Duodenal mucosa (tissue), 2 donors: ENCODE measurements at regions not wholly inside any gene's neighbourhood (a gene's known extent, or its start where the extent isn't known, plus 50 kb on each side); places are given as distances from the start of the nearest gene placed in this dataset.

Source experiments
- H3K27ac ChIP-seq: one replicate; pipeline ENCODE4 v1.7.0; 2013; ENCODE audit warnings: low read depth, low read length
- H3K27me3 ChIP-seq, 2 donors: one replicate each; pipeline ENCODE4 v1.7.0; 2013; ENCODE audit warnings: low read length in 2 of 2, control low read depth in 1 of 2; ENCODE audit not compliant: insufficient read depth in 2 of 2, control insufficient read depth in 1 of 2
- H3K36me3 ChIP-seq, 2 donors: one replicate each; pipeline ENCODE4 v1.7.0; 2013; ENCODE audit warnings: low read length in 2 of 2, control low read depth in 1 of 2; ENCODE audit not compliant: insufficient read depth in 2 of 2, control insufficient read depth in 1 of 2
- H3K4me1 ChIP-seq, 2 donors: one replicate each; pipeline ENCODE4 v1.7.0; 2013; ENCODE audit warnings: low read length in 2 of 2, control low read depth in 1 of 2; ENCODE audit not compliant: insufficient read depth in 2 of 2, control insufficient read depth in 1 of 2
- H3K4me3 ChIP-seq, 2 donors: one replicate each; pipeline ENCODE4 v1.7.0; 2013; ENCODE audit warnings: low read length in 2 of 2, low read depth in 1 of 2
- H3K9ac ChIP-seq, 2 donors: one replicate each; pipeline ENCODE4 v1.7.0; 2013; ENCODE audit warnings: low read length in 2 of 2, low read depth in 1 of 2
- H3K9me3 ChIP-seq, 2 donors: one replicate each; pipeline ENCODE4 v1.7.0; 2013; ENCODE audit warnings: low read length in 2 of 2, control low read depth in 1 of 2; ENCODE audit not compliant: control insufficient read depth in 1 of 2

DNA sequence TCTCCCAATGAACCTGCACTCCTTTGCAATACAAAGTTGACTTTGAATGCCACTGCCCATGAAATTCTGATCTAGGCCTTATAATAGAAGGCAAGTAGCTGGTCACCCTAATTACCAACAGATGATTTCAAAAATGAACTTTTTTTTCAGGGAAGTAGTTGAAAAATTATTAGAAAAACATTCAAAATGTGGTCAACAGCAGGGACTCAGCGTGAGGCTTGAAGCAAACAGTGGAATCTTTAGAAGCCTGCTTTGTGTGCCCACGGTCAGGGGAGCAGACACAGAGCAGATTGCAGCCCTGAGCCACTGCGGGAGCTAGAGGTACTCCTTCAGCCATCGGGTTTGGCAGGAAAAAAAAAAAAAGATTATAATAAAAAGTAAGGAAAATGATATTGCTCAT lies 87.1 kb upstream of the HEY2 start:
- Histone ChIP-seq H3K27me3 (peaks cover 0 to 2% of the 10 kb centered on the region in 2 donors), H3K4me3 (no peak overlapping the region), H3K36me3 (no peaks in the 10 kb centered on the region), H3K9ac (no peak overlapping the region), H3K9me3 (no peaks in the 10 kb centered on the region), H3K4me1 (no peaks in the 10 kb centered on the region), H3K27ac (no peak overlapping the region)

DNA sequence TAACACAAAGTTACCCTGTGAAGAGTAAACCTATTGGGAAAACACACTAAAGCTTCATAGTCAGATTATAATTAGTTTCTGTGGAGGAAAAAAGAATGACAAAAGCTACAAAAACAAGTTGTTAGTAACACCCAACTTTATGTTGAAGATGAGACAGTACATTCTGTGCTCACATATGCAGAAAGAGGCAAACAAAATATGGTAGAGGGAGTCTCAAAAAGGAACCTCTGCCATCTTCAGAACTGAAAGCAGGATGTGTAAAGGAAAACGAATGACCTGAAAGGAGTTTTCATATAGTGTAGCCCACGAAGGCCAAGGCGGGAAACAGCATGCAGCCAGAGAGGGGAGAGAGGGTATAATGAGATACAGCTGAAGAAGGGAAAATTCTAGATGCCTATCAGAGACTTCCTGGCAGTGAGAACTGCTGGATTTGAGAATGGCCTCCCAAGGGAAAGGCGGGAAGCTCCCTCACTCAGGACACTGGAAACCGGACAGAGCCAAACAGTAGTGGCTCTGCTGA lies 84.1 kb upstream of the HEY2 start:
- Histone ChIP-seq H3K9me3 (no peaks in the 10 kb centered on the region), H3K27me3 (no peaks in the 10 kb centered on the region), H3K4me3 (no peak overlapping the region), H3K9ac (no peak overlapping the region), H3K27ac (no peak overlapping the region), H3K4me1 (no peaks in the 10 kb centered on the region), H3K36me3 (no peaks in the 10 kb centered on the region)

DNA sequence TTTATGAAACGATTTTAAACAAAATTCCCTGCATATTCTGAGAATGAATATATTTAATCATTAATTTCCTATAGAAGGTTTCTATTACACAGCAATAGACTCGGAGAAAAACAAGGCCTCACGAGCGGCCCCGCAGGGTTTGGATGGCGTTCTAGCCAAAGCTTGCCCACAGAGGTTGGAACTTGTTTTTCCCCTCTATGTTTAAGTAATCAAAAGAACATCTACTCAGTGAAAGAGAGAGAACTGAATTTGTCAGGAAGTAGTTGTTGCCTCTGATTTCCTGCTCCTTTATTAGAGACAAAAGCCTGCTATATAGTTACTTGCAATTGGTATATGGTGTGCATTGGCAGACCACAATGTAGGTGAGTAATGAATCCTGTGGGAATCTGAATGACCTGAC lies 82.1 kb upstream of the HEY2 start:
- Histone ChIP-seq H3K27me3 (no peaks in the 10 kb centered on the region), H3K4me1 (no peaks in the 10 kb centered on the region), H3K36me3 (no peaks in the 10 kb centered on the region), H3K27ac (no peak overlapping the region), H3K4me3 (no peak overlapping the region), H3K9ac (no peak overlapping the region), H3K9me3 (no peaks in the 10 kb centered on the region)

DNA sequence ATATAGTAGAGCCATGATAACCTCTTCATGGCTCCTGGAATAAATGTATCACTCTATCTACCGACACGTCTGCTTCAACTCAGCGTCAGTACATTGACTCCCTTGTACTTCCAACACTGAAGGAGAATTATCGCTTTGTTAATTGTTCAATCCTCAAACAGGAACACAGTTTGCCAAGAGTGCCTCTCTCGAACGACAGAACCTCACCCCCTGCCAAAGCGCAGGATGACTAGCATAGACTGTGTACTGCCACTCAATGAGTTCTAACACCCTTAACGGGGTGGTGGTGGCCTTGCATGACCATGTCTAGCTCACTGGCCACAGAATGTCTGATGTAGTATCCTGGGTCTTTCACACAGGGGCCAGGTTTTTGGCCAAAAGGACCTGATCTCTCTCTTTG lies 81.4 kb upstream of the HEY2 start:
- no peak overlapping the region for H3K4me3 ChIP-seq
- H3K27me3 ChIP-seq, result no peaks in the 10 kb centered on the region
- H3K36me3 ChIP-seq, result no peaks in the 10 kb centered on the region
- no peak overlapping the region for H3K27ac ChIP-seq
- no peaks in the 10 kb centered on the region for H3K4me1 ChIP-seq
- no peak overlapping the region for H3K9ac ChIP-seq
- no peaks in the 10 kb centered on the region for H3K9me3 ChIP-seq

DNA sequence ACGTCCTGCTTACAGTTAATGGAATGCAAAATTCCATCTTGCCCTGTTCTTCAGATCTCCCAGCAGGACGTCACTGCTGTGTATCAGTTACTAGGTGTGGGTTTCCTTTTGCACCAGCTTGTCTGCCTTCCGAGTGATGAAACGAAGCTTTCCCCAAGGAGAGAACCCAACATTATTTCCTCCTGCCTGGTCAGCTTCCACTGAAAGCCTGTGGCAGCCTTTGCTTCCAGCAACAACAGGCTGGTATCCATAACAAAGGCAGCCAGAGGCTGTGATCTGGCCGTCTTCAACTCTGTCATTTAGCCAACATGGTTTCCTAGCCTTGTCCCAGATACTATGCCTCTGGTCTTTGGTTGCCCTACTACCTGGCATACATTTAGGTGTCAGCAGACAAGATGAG lies 78.9 kb upstream of the HEY2 start:
- no peak overlapping the region for H3K9ac ChIP-seq
- H3K27ac ChIP-seq, result no peak overlapping the region
- no peaks in the 10 kb centered on the region for H3K36me3 ChIP-seq

DNA sequence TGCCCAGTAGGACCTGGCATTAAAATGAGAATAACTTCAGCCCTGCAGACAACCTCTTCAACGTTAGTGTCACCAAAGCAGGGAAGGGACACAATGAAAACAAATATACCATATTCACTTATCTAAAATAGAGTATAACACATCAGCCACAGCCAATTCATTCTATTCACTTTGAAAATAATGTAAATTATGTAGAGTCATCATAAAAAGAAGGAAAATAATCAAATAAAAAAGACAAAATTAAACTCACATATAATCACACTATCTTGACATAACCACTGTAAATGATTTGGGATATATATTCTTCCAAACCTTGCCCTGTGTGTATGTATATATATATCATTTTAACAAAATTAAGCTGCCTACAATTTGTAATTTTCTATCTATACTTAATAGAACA lies 78.1 kb upstream of the HEY2 start:
- Histone ChIP-seq H3K9me3 (no peaks in the 10 kb centered on the region), H3K4me1 (no peaks in the 10 kb centered on the region), H3K9ac (no peak overlapping the region), H3K36me3 (no peaks in the 10 kb centered on the region), H3K4me3 (no peak overlapping the region), H3K27me3 (no peaks in the 10 kb centered on the region), H3K27ac (no peak overlapping the region)

More for the DNA sequence above, 78.9 kb upstream of the HEY2 start:
- Histone ChIP-seq H3K27me3 (no peaks in the 10 kb centered on the region), H3K4me3 (no peak overlapping the region), H3K4me1 (no peaks in the 10 kb centered on the region), H3K9me3 (no peaks in the 10 kb centered on the region)

DNA sequence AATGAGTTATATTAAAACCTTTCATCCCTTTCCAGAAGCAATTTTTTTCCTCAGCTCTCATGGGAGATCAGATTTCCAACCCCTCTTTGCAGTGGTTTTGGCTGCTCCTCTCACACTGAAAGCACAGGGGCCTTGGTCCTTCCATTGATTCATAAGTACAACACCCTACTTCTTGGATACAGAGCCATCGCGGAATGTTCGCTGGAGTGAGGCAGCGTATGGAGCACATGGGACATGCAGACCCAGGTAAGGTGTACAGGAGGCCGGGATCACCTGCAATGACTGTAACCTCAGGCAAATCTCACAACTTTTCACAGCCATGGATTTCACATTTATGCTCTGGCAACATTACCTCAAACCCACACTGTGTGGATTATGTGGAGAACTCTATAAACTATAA lies 75.2 kb upstream of the HEY2 start:
- Histone ChIP-seq H3K9me3 (no peaks in the 10 kb centered on the region), H3K36me3 (no peaks in the 10 kb centered on the region), H3K27ac (no peak overlapping the region), H3K4me1 (no peaks in the 10 kb centered on the region), H3K27me3 (no peaks in the 10 kb centered on the region), H3K9ac (no peak overlapping the region), H3K4me3 (no peak overlapping the region)

DNA sequence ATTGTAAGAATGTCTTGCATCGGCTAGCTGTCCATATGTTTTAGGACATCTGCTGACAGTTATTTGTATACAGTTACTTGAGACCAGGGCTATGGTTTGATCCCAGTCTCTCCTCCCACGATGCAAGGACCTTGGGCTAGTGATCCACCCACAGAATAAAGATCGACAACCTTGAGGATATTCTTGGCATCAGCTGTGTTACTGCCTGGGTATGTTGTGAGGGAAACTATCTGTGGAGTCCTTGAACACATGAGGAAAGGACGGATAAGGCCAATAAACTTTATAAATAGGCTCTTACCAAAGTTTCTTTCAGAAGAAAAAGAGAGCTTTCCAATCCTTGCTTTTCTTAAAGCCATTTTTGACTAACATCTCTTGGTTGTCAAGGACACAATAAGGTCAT lies 70.8 kb upstream of the HEY2 start:
- no peaks in the 10 kb centered on the region for H3K4me1 ChIP-seq
- H3K9me3 ChIP-seq, result no peaks in the 10 kb centered on the region
- no peak overlapping the region for H3K27ac ChIP-seq
- no peak overlapping the region for H3K9ac ChIP-seq
- H3K4me3 ChIP-seq, result no peak overlapping the region
- H3K27me3 ChIP-seq, result no peaks in the 10 kb centered on the region
- no peaks in the 10 kb centered on the region for H3K36me3 ChIP-seq

DNA sequence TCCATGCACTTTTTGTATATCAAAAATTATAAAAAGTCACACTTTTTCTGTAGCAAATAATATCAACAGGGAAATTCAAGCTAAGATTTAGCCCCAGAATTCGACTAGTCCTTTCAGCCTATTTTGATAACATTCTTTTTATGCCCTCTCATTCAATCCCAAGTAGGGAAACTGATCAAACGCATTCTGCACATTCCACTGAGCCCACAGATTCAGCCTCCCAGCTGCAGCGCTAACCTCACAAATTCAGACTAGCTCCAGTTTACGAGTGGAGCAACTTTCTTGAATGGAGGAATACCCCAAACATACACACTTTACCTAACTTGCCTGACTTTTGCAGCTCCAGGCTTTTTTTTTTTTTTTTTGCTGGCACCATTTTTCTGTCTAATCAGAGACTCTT lies 70.3 kb upstream of the HEY2 start:
- H3K27me3 ChIP-seq, result no peaks in the 10 kb centered on the region
- H3K4me3 ChIP-seq, result no peak overlapping the region
- H3K9me3 ChIP-seq, result no peaks in the 10 kb centered on the region
- H3K9ac ChIP-seq, result no peak overlapping the region
- H3K27ac ChIP-seq, result no peak overlapping the region
- no peaks in the 10 kb centered on the region for H3K4me1 ChIP-seq
- no peaks in the 10 kb centered on the region for H3K36me3 ChIP-seq

DNA sequence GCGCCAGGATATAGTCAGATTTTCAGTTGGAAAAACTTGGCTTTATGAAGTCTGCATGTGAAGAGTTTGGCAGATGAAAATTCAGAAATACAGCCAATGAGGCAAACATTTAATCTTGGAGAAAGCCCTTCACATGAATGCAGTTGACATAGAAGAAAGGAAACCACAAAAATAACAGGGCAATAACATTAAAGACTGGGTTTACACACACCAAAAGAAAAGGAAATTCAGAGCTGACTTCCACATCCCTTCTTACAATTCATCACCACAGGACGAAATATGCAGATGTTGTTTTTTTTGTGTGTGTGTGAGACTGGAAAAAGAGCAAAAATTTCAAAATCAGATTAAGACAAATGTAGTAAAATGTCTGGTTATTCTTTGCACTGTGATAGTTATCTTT lies 69.8 kb upstream of the HEY2 start:
- Histone ChIP-seq H3K27ac (no peak overlapping the region), H3K9me3 (no peaks in the 10 kb centered on the region), H3K9ac (no peak overlapping the region), H3K36me3 (no peaks in the 10 kb centered on the region), H3K27me3 (no peaks in the 10 kb centered on the region), H3K4me3 (no peak overlapping the region), H3K4me1 (no peaks in the 10 kb centered on the region)

DNA sequence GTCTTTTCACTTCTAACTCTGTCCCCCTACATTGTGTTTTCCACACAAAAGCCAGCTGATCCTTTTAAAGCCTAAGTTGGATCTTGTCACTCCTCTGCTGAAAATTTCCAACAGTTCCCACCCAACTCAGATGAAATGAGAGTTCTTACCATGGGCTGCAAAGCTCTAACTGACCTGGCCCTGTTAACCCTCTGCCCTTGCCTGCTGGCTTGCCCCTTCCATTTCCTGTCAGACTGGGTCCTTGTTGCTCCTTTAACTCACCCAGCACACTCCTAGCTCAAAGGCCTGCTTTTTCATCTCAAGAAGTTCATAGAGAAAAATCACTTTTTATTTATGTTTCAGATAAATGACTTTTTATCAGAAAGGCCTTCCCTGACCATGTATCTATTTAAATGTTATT lies 66.5 kb upstream of the HEY2 start:
- H3K27me3 ChIP-seq, result no peaks in the 10 kb centered on the region
- no peak overlapping the region for H3K4me3 ChIP-seq
- H3K27ac ChIP-seq, result no peak overlapping the region
- H3K4me1 ChIP-seq, result no peaks in the 10 kb centered on the region
- no peaks in the 10 kb centered on the region for H3K36me3 ChIP-seq
- H3K9ac ChIP-seq, result no peak overlapping the region
- no peaks in the 10 kb centered on the region for H3K9me3 ChIP-seq
